B cell (primary cell): ENCODE measurements at regions not wholly inside any gene's neighbourhood (a gene's known extent, or its start where the extent isn't known, plus 50 kb on each side); places are given as distances from the start of the nearest gene placed in this dataset.

Experiments used
- CTCF ChIP-seq: fragments of 200-600 bp; IDR thresholded peaks from one replicate; pipeline ENCODE4 v1.8.0; 2022; ENCODE audit warnings: antibody characterized with exemption, mild to moderate bottlenecking
- EZH2 ChIP-seq: IDR thresholded peaks from 2 replicates; pipeline ENCODE4 v1.6.1; 2012; ENCODE audit warnings: borderline replicate concordance, low read depth, mild to moderate bottlenecking, moderate library complexity, low read length; ENCODE audit not compliant: insufficient read depth, poor library complexity, severe bottlenecking

DNA sequence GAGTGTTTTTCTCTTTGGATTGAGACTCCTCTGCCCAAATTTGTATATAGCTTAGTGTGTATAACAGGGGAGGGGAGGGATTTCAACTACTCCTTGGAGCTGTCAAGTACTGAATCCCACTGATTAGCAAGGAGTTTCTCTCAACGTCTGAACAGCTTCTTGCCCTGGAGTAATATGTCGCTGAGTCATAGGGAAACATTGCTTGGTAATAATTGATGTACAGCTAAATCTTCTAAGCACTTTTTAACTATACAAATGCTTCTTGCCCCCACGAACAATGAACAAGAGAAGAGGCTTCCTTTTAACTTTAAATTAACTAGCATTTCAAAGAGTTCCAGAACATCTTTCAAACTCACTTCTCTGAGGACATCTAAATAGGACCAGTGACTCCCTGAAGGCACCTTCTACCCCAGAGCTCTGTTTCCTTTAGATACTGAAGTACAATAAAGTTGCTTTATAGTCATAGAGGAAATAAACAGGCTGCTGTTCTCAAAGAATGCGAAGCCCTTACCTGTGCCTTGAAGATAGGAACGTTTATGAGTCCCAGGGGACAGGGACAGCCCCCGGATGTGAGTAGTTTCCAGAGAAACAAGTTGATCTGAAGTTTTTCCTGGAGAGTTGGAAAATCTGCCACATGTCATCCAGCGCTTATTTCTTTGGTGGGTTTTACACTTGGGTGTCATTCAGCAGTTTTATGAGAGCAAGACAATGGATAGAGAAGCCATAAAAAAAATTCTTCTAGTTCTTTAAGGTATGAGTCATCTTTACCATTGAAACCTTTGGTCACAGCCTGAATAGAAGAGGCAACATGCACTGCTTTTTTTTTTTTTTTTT lies 462.5 kb upstream of the BTBD3 start:
- TF ChIP-seq CTCF: no peak
- no peak for TF ChIP-seq EZH2
